Parathyroid adenoma (tissue), 2 donors: ENCODE measurements at regions not wholly inside any gene's neighbourhood (a gene's known extent, or its start where the extent isn't known, plus 50 kb on each side); places are given as distances from the start of the nearest gene placed in this dataset.
"Not testable (repeated sequence)": the region's sequence is repeated elsewhere in the genome, so short reads cannot be mapped to it uniquely, and the experiment has no call there.

Experiments used
- H2AFZ ChIP-seq: fragments of 300-600 bp; sonication (generic); one replicate; pipeline ENCODE4 v1.7.0; 2017; ENCODE audit warnings: antibody characterized with exemption, mild to moderate bottlenecking
- H3K27ac ChIP-seq: fragments of 300-600 bp; sonication (generic); one replicate; pipeline ENCODE4 v1.7.0; 2017
- H3K27me3 ChIP-seq: fragments of 300-600 bp; sonication (generic); one replicate; pipeline ENCODE4 v1.7.0; 2017; ENCODE audit warnings: low read length; ENCODE audit not compliant: control insufficient read depth, insufficient read depth
- H3K36me3 ChIP-seq: fragments of 300-600 bp; sonication (generic); one replicate; pipeline ENCODE4 v1.7.0; 2017; ENCODE audit warnings: low read length; ENCODE audit not compliant: control insufficient read depth, insufficient read depth
- H3K4me1 ChIP-seq: fragments of 300-600 bp; sonication (generic); one replicate; pipeline ENCODE4 v1.7.0; 2017; ENCODE audit warnings: control low read depth
- H3K4me2 ChIP-seq: fragments of 300-600 bp; sonication (generic); one replicate; pipeline ENCODE4 v1.7.0; 2017; ENCODE audit warnings: low read length
- H3K4me3 ChIP-seq: fragments of 300-600 bp; sonication (generic); one replicate; pipeline ENCODE4 v1.7.0; 2017; ENCODE audit warnings: low read depth, low read length
- H3K79me2 ChIP-seq: fragments of 300-600 bp; sonication (generic); one replicate; pipeline ENCODE4 v1.7.0; 2017; ENCODE audit warnings: control low read depth
- H3K9ac ChIP-seq: fragments of 300-600 bp; sonication (generic); one replicate; pipeline ENCODE4 v1.7.0; 2017; ENCODE audit warnings: mild to moderate bottlenecking
- H3K9me3 ChIP-seq: fragments of 300-600 bp; sonication (generic); one replicate; pipeline ENCODE4 v1.7.0; 2017; ENCODE audit warnings: low read length; ENCODE audit not compliant: control insufficient read depth
- CTCF ChIP-seq: fragments of 300-600 bp; sonication (generic); IDR thresholded peaks from one replicate; pipeline ENCODE4 v1.7.0; 2017; ENCODE audit warnings: antibody characterized with exemption, mild to moderate bottlenecking
- donor health status: primary hyperparathyroidism.

- no peak overlapping the region for H3K9ac ChIP-seq
- peak overlapping the region; percentile 64 for H3K4me2 ChIP-seq
- H3K9me3 ChIP-seq = no peaks in the 10 kb centered on the region
- peaks cover 13% of the 10 kb centered on the region for H3K4me1 ChIP-seq
- peak overlapping the region; percentile 98 for H2AFZ ChIP-seq
- H3K4me3 ChIP-seq = peak overlapping the region; percentile 52
- no peaks in the 10 kb centered on the region for H3K36me3 ChIP-seq
- no peaks in the 10 kb centered on the region for H3K27me3 ChIP-seq
- peak; percentile 5 for TF ChIP-seq CTCF
- H3K27ac ChIP-seq = peak overlapping the region; percentile 37
- H3K79me2 ChIP-seq = peaks cover 2% of the 10 kb centered on the region
Observed at GRCh38 chr20:25863536-25864325, 167.1 kb upstream of the ZNF337 start.

GRCh38 chr20:25862967-25863530, 166.4 kb upstream of the ZNF337 start:
- not testable (repeated sequence) for H3K79me2 ChIP-seq, H3K9ac ChIP-seq, H3K9me3 ChIP-seq, H3K27me3 ChIP-seq, H3K36me3 ChIP-seq
- Histone ChIP-seq H2AFZ (peak overlapping the region; percentile 98), H3K4me3 (peak overlapping the region; percentile 52), H3K27ac (peak overlapping the region; percentile 37), H3K4me2 (peak overlapping the region; percentile 64), H3K4me1 (peaks cover 13% of the 10 kb centered on the region)
- peak; percentile 32 for TF ChIP-seq CTCF

GRCh38 chr20:25860531-25861150, 164.0 kb upstream of the ZNF337 start:
- H3K9me3 ChIP-seq = no peaks in the 10 kb centered on the region
- H2AFZ ChIP-seq = no peak overlapping the region
- H3K9ac ChIP-seq = no peak overlapping the region
- no peak for TF ChIP-seq CTCF
- peaks cover 2% of the 10 kb centered on the region for H3K79me2 ChIP-seq
- peaks cover 7% of the 10 kb centered on the region for H3K4me1 ChIP-seq
- H3K27me3 ChIP-seq = no peaks in the 10 kb centered on the region
- H3K4me3 ChIP-seq = peak overlapping the region; percentile 3
- peak overlapping the region; percentile 64 for H3K4me2 ChIP-seq
- H3K27ac ChIP-seq = no peak overlapping the region
- H3K36me3 ChIP-seq = no peaks in the 10 kb centered on the region

GRCh38 chr20:25859649-25860530, 163.2 kb upstream of the ZNF337 start:
- Histone ChIP-seq H3K36me3 (no peaks in the 10 kb centered on the region), H3K9ac (no peak overlapping the region), H3K9me3 (no peaks in the 10 kb centered on the region), H2AFZ (peak overlapping the region; percentile 28), H3K4me1 (peaks cover 7% of the 10 kb centered on the region), H3K79me2 (peaks cover 2% of the 10 kb centered on the region), H3K4me3 (no peak overlapping the region), H3K27ac (no peak overlapping the region), H3K27me3 (no peaks in the 10 kb centered on the region), H3K4me2 (peak overlapping the region; percentile 31)
- no peak for TF ChIP-seq CTCF
